Cardiac fibroblast (primary cell): ENCODE measurements at regions not wholly inside any gene's neighbourhood (a gene's known extent, or its start where the extent isn't known, plus 50 kb on each side); places are given as distances from the start of the nearest gene placed in this dataset.

Experiments
- DNase-seq, 2 donors: peaks; one replicate each; pipeline versions ENCODE4 v3.0.0 to v3.0.0-alpha.2; 2010; ENCODE audit warnings: low read depth in 2 of 2
- H3K4me3 ChIP-seq, 2 donors: replicated peaks in 1 of 2; 1 replicate in 1 of 2; 2 replicates in 1 of 2; pipeline ENCODE4 v1.5.1; 2011; ENCODE audit warnings: low read depth in 2 of 2, low read length in 2 of 2, mild to moderate bottlenecking in 2 of 2, moderate library complexity in 1 of 2
- TF ChIP-seq, protein P1 (sequence below): IDR thresholded peaks from one replicate; pipeline ENCODE4 v1.5.1; 2011; ENCODE audit warnings: low read depth, mild to moderate bottlenecking, low read length, inconsistent platforms

DNA sequence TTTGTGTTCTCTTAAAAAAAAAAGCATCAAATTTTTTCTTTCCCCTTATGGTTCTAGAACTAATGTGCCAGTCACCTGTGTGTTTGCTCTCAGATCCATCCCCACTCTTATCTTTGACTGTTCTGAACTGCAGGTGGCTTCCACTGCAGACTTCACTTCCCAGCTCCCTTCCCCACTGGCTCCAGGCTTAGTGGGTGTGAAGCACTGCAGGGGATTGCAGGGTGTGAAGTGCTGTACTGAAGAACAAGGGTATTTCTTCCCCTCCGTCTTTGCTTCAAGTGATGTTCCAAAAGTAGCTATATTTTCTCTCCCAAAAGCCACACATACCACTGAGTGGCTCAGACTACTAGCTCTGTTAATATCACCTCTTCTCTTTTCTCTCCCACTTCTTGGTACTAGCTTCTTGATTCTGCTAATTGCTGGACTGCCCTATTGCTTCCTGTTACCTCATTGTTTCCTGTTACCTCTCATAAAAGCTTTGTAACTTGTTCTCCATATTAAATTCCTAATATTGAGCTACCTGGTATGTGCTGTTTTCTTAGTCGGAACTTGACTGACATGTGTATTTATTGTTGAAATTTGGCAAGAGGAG lies 115.4 kb upstream of the PRICKLE1 start:
- H3K4me3 ChIP-seq: no peak overlapping the region
- no peak for DNase-seq
- TF ChIP-seq, protein P1, sequence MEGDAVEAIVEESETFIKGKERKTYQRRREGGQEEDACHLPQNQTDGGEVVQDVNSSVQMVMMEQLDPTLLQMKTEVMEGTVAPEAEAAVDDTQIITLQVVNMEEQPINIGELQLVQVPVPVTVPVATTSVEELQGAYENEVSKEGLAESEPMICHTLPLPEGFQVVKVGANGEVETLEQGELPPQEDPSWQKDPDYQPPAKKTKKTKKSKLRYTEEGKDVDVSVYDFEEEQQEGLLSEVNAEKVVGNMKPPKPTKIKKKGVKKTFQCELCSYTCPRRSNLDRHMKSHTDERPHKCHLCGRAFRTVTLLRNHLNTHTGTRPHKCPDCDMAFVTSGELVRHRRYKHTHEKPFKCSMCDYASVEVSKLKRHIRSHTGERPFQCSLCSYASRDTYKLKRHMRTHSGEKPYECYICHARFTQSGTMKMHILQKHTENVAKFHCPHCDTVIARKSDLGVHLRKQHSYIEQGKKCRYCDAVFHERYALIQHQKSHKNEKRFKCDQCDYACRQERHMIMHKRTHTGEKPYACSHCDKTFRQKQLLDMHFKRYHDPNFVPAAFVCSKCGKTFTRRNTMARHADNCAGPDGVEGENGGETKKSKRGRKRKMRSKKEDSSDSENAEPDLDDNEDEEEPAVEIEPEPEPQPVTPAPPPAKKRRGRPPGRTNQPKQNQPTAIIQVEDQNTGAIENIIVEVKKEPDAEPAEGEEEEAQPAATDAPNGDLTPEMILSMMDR: no peak

DNA sequence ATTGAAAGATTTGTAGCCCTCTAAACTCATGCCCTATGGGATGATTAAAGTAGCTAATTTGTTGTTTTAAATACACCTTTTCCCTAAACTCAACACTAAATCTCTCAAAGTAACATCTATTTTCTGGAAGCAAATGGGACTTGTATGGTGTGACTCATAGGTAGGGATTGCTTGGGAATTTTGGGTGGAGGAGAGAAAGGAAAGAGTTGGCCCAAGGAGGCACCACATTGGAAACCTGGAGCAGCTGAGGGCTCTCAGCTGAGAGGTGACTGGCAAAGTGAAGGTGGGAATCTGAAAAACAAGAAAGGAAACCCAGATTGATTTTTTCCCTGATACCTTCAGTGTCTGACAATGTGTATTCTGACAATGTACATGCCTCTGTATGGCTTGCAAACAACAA lies 114.8 kb upstream of the PRICKLE1 start:
- TF ChIP-seq, protein P1: no peak
- DNase-seq: no peak
- no peak overlapping the region for H3K4me3 ChIP-seq

DNA sequence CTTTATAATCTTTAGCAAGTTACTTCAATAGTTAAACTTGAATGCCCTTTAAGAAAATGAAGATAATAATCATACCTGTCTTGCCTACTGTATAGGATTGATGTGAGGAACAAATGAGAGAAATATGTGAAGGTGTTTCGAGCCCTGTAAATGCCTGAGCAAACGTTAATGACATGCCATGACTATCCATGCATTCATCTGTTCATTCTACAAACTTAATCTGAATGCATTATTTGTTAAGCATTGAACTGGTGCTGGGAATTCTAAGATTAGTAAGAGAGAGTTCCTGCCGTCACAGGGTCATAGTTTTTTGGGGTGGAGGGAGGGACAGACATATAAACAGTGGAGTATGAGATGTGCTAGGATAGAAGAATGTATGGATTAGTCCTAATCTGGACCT lies 111.5 kb upstream of the PRICKLE1 start:
- TF ChIP-seq, protein P1: no peak
- no peak overlapping the region for H3K4me3 ChIP-seq
- no peak for DNase-seq

DNA sequence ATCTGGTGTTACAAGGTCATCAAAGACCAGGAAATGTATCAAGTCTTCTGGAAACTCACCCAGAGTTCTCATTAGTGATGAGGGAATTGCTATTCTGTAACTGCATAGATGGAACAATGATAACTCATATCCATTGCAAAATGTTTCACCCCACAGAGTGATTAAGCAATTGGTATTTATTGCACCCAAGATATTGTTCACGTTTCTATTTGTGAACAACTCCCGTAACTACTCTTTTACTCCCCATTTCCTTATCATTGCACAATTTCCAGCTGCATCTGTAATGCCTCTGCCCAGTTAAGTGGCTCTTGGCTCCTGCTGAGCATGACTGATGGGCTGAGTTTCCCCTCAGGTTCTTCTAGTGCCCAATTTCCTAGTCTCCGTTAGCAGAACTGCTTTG lies 108.7 kb upstream of the PRICKLE1 start:
- H3K4me3 ChIP-seq: no peak overlapping the region
- TF ChIP-seq, protein P1: no peak
- DNase-seq: peak; percentile 83 to 90

DNA sequence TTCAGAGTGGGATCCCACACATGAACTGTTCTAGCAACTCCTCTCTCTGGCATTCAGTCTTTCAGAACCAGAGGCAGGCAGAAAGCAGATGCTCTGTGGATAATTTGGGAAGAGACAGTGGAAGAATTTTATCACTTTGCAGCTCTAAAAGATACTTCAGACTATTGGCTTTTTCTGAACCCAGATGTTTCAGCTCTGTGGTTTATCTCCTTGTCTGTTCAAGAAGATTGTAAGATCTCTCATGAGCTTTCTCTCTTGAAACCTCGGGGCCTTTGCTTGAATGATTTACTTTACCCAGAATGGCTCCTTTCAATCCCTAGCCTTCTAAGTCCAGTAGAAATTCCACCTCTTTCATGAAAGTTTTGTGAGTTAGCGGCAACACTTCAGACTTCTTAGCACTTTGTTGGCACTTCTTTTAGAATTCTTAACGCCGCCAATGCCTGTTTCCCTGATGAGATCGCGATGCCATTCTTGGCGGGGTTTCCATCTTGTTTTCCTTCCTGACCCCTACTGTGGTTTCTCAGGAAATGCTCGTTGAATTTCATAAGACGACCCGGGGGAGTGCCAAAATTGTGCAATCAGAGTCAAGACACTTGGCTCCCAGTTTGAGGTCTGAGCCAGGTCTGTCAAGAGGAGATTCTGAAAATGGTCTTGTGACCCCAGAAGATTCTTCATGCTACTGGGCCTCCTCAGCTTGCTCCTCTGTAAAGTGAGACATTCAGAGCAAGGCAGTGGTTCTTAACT lies 107.0 kb upstream of the PRICKLE1 start:
- DNase-seq: peak; percentile 88 to 96
- TF ChIP-seq, protein P1: no peak
- H3K4me3 ChIP-seq: no peak overlapping the region

DNA sequence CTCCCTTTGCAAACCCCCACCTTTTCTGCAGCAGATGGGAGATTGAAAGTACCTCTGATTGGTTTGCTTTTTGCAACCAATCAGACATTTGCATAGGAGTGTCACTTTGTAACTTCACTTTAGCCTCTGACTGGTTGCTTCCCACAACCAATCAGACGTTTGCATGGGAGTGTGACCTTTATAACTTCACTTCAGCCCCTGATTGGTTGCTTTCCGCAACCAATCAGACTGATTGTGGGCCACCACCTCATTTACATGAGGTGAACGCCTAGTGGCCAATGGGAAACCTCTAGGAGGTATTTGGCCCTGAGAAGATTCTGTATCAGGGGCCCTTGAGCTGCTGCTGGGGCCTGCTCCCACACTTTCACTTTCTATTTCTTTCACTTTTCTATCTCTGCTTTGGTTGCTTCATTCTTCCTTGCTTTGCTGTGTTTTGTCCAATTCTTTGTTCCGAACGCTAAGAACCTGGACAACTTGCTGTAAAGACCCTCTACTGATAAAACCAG lies 106.0 kb upstream of the PRICKLE1 start:
- H3K4me3 ChIP-seq: no peak overlapping the region
- TF ChIP-seq, protein P1: no peak
- no peak for DNase-seq
